HG03064 (cell line): ENCODE measurements at regions not wholly inside any gene's neighbourhood (a gene's known extent, or its start where the extent isn't known, plus 50 kb on each side); places are given as distances from the start of the nearest gene placed in this dataset.

Source experiments
- ATAC-seq: cut with Tn5 transposase; IDR thresholded peaks from one replicate; pipeline ENCODE4 v1.9.1; 2021; ENCODE audit warnings: low read depth; ENCODE audit not compliant: unreplicated experiment

- ATAC-seq = no peak
These were observed 49.7 kb downstream of the CYRIA start for GRCh38 chr2:16615687-16616615.

GRCh38 chr2:16615246-16615645 is 50.4 kb downstream of the CYRIA start:
- no peak for ATAC-seq

GRCh38 chr2:16614314-16614860 is 51.2 kb downstream of the CYRIA start:
- no peak for ATAC-seq

- no peak for ATAC-seq
These were observed 52.1 kb downstream of the CYRIA start for GRCh38 chr2:16613539-16614011.

GRCh38 chr2:16612490-16612889 is 53.1 kb downstream of the CYRIA start:
- ATAC-seq = no peak

GRCh38 chr2:16609786-16610185 is 55.8 kb downstream of the CYRIA start:
- ATAC-seq = no peak

GRCh38 chr2:16608661-16609643 is 56.7 kb downstream of the CYRIA start:
- peak; percentile 90 for ATAC-seq

- no peak for ATAC-seq
These were observed 58.3 kb downstream of the CYRIA start for GRCh38 chr2:16607301-16607700.

GRCh38 chr2:16604236-16604635 is 61.4 kb downstream of the CYRIA start:
- no peak for ATAC-seq

GRCh38 chr2:16591370-16591933 is 74.2 kb downstream of the CYRIA start:
- ATAC-seq = no peak

- no peak for ATAC-seq
These were observed 76.2 kb downstream of the CYRIA start for GRCh38 chr2:16589465-16589864.

- no peak for ATAC-seq
These were observed 77.1 kb downstream of the CYRIA start for GRCh38 chr2:16588565-16588964.

- ATAC-seq = no peak
These were observed 78.0 kb downstream of the CYRIA start for GRCh38 chr2:16587601-16588000.

GRCh38 chr2:16584824-16585540 is 80.7 kb downstream of the CYRIA start:
- no peak for ATAC-seq

GRCh38 chr2:16584084-16584483 is 81.5 kb downstream of the CYRIA start:
- ATAC-seq = no peak

GRCh38 chr2:16581241-16581640 is 84.4 kb downstream of the CYRIA start:
- ATAC-seq = no peak

- ATAC-seq = no peak
These were observed 87.6 kb downstream of the CYRIA start for GRCh38 chr2:16578081-16578480.

- no peak for ATAC-seq
These were observed 95.1 kb downstream of the CYRIA start for GRCh38 chr2:16570516-16570915.

GRCh38 chr2:16568998-16569784 is 96.4 kb downstream of the CYRIA start:
- ATAC-seq = no peak
